ENCODE measurements at regions not wholly inside any gene's neighbourhood (a gene's known extent, or its start where the extent isn't known, plus 50 kb on each side); places are given as distances from the start of the nearest gene placed in this dataset.

DNA sequence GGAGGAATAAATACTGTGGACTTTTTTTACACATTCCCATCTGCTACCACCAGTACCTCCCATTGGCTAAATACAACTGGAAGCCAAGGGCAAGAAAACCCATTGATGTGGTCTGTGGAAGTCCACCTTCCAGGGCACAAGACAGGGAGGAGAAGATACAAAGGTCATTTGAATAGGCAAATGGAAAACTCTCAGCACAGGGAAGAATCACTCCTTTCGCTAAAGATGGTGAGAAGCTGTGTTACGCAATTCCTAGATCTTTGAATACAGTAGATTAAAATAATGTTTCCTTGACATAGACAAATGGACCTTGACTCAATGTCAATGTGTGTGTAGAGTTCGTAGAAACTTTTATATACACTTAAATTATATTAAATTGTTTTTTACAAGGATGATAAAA is 70.9 kb upstream of the ERBB4 start:
- no peak for DNase-seq (ENCODE audit: insufficient read length, low spot score, missing footprints)
- H4K20me1 ChIP-seq (ENCODE audit: insufficient read depth, low read length), result no peaks in the 10 kb centered on the region
- H3K4me3 ChIP-seq (ENCODE audit: insufficient read depth, low read length), result no peak overlapping the region
- no peaks in the 10 kb centered on the region for H3K27me3 ChIP-seq (ENCODE audit: insufficient read depth, low read length)
- no peaks in the 10 kb centered on the region for H3K36me3 ChIP-seq (ENCODE audit: insufficient read depth, low read length)
- H3K79me2 ChIP-seq (ENCODE audit: insufficient read depth, low read length), result no peaks in the 10 kb centered on the region
- TF ChIP-seq, protein P1, sequence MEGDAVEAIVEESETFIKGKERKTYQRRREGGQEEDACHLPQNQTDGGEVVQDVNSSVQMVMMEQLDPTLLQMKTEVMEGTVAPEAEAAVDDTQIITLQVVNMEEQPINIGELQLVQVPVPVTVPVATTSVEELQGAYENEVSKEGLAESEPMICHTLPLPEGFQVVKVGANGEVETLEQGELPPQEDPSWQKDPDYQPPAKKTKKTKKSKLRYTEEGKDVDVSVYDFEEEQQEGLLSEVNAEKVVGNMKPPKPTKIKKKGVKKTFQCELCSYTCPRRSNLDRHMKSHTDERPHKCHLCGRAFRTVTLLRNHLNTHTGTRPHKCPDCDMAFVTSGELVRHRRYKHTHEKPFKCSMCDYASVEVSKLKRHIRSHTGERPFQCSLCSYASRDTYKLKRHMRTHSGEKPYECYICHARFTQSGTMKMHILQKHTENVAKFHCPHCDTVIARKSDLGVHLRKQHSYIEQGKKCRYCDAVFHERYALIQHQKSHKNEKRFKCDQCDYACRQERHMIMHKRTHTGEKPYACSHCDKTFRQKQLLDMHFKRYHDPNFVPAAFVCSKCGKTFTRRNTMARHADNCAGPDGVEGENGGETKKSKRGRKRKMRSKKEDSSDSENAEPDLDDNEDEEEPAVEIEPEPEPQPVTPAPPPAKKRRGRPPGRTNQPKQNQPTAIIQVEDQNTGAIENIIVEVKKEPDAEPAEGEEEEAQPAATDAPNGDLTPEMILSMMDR (IDR thresholded peaks at IDR 0.05; ENCODE audit: extremely low read depth, low read depth, low read length), result no peak
- H2AFZ ChIP-seq (ENCODE audit: low read length), result no peak overlapping the region
- H3K9me3 ChIP-seq (ENCODE audit: low read depth, low read length), result no peaks in the 10 kb centered on the region
- H3K4me1 ChIP-seq (ENCODE audit: insufficient read depth, low read length), result no peaks in the 10 kb centered on the region
- no peak overlapping the region for H3K27ac ChIP-seq (ENCODE audit: low read depth, low read length)
- H3K4me2 ChIP-seq (ENCODE audit: insufficient read depth, low read length), result no peak overlapping the region

- Histone ChIP-seq H3K4me1 (ENCODE audit: insufficient read depth, low read length) (no peaks in the 10 kb centered on the region), H4K20me1 (ENCODE audit: insufficient read depth, low read length) (no peaks in the 10 kb centered on the region), H3K27ac (ENCODE audit: low read depth, low read length) (no peak overlapping the region), H3K4me3 (ENCODE audit: insufficient read depth, low read length) (no peak overlapping the region), H3K79me2 (ENCODE audit: insufficient read depth, low read length) (no peaks in the 10 kb centered on the region), H2AFZ (ENCODE audit: low read length) (no peak overlapping the region), H3K27me3 (ENCODE audit: insufficient read depth, low read length) (no peaks in the 10 kb centered on the region), H3K36me3 (ENCODE audit: insufficient read depth, low read length) (no peaks in the 10 kb centered on the region), H3K4me2 (ENCODE audit: insufficient read depth, low read length) (no peak overlapping the region), H3K9me3 (ENCODE audit: low read depth, low read length) (no peaks in the 10 kb centered on the region)
- TF ChIP-seq, protein P1 (IDR thresholded peaks at IDR 0.05; ENCODE audit: extremely low read depth, low read depth, low read length), result no peak
- DNase-seq (ENCODE audit: insufficient read length, low spot score, missing footprints), result no peak
Observed at GRCh38 chr2:212607080-212607479, 68.5 kb upstream of the ERBB4 start.

DNA sequence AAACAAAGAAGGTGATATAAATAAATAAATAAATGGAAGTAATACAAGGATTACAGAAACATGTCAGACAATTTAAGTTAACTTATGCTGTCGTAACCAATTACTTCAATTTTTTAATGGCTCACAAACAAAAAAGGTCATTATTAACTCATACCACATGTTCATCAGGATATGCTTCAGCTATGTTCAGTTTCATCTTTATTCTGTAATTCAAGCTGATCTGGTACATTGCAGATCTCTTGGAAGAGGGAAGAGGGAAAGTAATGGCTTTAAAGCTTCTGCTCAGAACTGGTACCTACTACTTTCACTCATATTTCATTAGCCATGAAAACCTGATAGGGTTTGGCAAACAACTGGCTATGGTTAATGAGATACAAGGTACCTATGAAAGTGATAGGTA is 67.6 kb upstream of the ERBB4 start:
- Histone ChIP-seq H3K9me3 (ENCODE audit: low read depth, low read length) (no peaks in the 10 kb centered on the region), H3K27ac (ENCODE audit: low read depth, low read length) (no peak overlapping the region), H2AFZ (ENCODE audit: low read length) (no peak overlapping the region), H3K4me1 (ENCODE audit: insufficient read depth, low read length) (no peaks in the 10 kb centered on the region), H3K79me2 (ENCODE audit: insufficient read depth, low read length) (no peaks in the 10 kb centered on the region), H3K36me3 (ENCODE audit: insufficient read depth, low read length) (no peaks in the 10 kb centered on the region), H3K27me3 (ENCODE audit: insufficient read depth, low read length) (no peaks in the 10 kb centered on the region), H3K4me3 (ENCODE audit: insufficient read depth, low read length) (no peak overlapping the region), H3K4me2 (ENCODE audit: insufficient read depth, low read length) (no peak overlapping the region), H4K20me1 (ENCODE audit: insufficient read depth, low read length) (no peaks in the 10 kb centered on the region)
- TF ChIP-seq, protein P1 (IDR thresholded peaks at IDR 0.05; ENCODE audit: extremely low read depth, low read depth, low read length), result no peak
- DNase-seq (ENCODE audit: insufficient read length, low spot score, missing footprints), result no peak

- H3K4me2 ChIP-seq (ENCODE audit: insufficient read depth, low read length), result no peak overlapping the region
- no peak overlapping the region for H3K4me3 ChIP-seq (ENCODE audit: insufficient read depth, low read length)
- no peak overlapping the region for H3K27ac ChIP-seq (ENCODE audit: low read depth, low read length)
- no peaks in the 10 kb centered on the region for H3K9me3 ChIP-seq (ENCODE audit: low read depth, low read length)
- H3K27me3 ChIP-seq (ENCODE audit: insufficient read depth, low read length), result no peaks in the 10 kb centered on the region
- H2AFZ ChIP-seq (ENCODE audit: low read length), result no peak overlapping the region
- no peaks in the 10 kb centered on the region for H3K36me3 ChIP-seq (ENCODE audit: insufficient read depth, low read length)
- TF ChIP-seq, protein P1 (IDR thresholded peaks at IDR 0.05; ENCODE audit: extremely low read depth, low read depth, low read length), result no peak
- H3K4me1 ChIP-seq (ENCODE audit: insufficient read depth, low read length), result peaks cover 6% of the 10 kb centered on the region
- DNase-seq (ENCODE audit: insufficient read length, low spot score, missing footprints), result no peak
- no peaks in the 10 kb centered on the region for H3K79me2 ChIP-seq (ENCODE audit: insufficient read depth, low read length)
- H4K20me1 ChIP-seq (ENCODE audit: insufficient read depth, low read length), result no peaks in the 10 kb centered on the region
Observed at GRCh38 chr2:212596688-212597087, 58.1 kb upstream of the ERBB4 start.

Data from osteoblast (primary cell).